ENCODE measurements at regions not wholly inside any gene's neighbourhood (a gene's known extent, or its start where the extent isn't known, plus 50 kb on each side); places are given as distances from the start of the nearest gene placed in this dataset.
"Not testable (repeated sequence)": the region's sequence is repeated elsewhere in the genome, so short reads cannot be mapped to it uniquely, and the experiment has no call there.

- DNase-seq, result no peak
Observed at GRCh38 chr13:91052876-91053275, 294.6 kb upstream of the MIR17HG start.

GRCh38 chr13:91053318-91054065 lies 294.0 kb upstream of the MIR17HG start:
- DNase-seq, result no peak

- no peak for DNase-seq
Observed at GRCh38 chr13:91054902-91055301, 292.6 kb upstream of the MIR17HG start.

- DNase-seq, result no peak
Observed at GRCh38 chr13:91056746-91057145, 290.7 kb upstream of the MIR17HG start.

GRCh38 chr13:91057507-91057906 lies 290.0 kb upstream of the MIR17HG start:
- DNase-seq, result not testable (repeated sequence)

GRCh38 chr13:91058066-91058465 lies 289.4 kb upstream of the MIR17HG start:
- DNase-seq, result no peak

- no peak for DNase-seq
Observed at GRCh38 chr13:91058919-91059318, 288.6 kb upstream of the MIR17HG start.

GRCh38 chr13:91066745-91067144 lies 280.7 kb upstream of the MIR17HG start:
- no peak for DNase-seq

GRCh38 chr13:91072486-91072885 lies 275.0 kb upstream of the MIR17HG start:
- DNase-seq, result no peak

- no peak for DNase-seq
Observed at GRCh38 chr13:91074091-91074490, 273.4 kb upstream of the MIR17HG start.

GRCh38 chr13:91076830-91077229 lies 270.7 kb upstream of the MIR17HG start:
- DNase-seq, result no peak

- DNase-seq, result no peak
Observed at GRCh38 chr13:91078093-91078679, 269.3 kb upstream of the MIR17HG start.

- DNase-seq, result no peak
Observed at GRCh38 chr13:91079176-91079575, 268.3 kb upstream of the MIR17HG start.

- no peak for DNase-seq
Observed at GRCh38 chr13:91085127-91085526, 262.4 kb upstream of the MIR17HG start.

GRCh38 chr13:91086936-91087716 lies 260.4 kb upstream of the MIR17HG start:
- no peak for DNase-seq

GRCh38 chr13:91097269-91097668 lies 250.2 kb upstream of the MIR17HG start:
- no peak for DNase-seq

GRCh38 chr13:91099877-91100276 lies 247.6 kb upstream of the MIR17HG start:
- DNase-seq, result no peak

- no peak for DNase-seq
Observed at GRCh38 chr13:91100944-91101343, 246.5 kb upstream of the MIR17HG start.

- no peak for DNase-seq
Observed at GRCh38 chr13:91101381-91101780, 246.1 kb upstream of the MIR17HG start.

GRCh38 chr13:91105270-91105669 lies 242.2 kb upstream of the MIR17HG start:
- no peak for DNase-seq

GRCh38 chr13:91106565-91106964 lies 240.9 kb upstream of the MIR17HG start:
- DNase-seq, result no peak

- no peak for DNase-seq
Observed at GRCh38 chr13:91108315-91108714, 239.2 kb upstream of the MIR17HG start.

Measured in hypothalamus (tissue), 51 donors.